H9 (cell line): ENCODE measurements at regions not wholly inside any gene's neighbourhood (a gene's known extent, or its start where the extent isn't known, plus 50 kb on each side); places are given as distances from the start of the nearest gene placed in this dataset.

Source experiments
- DNase-seq: peaks from one replicate; pipeline ENCODE4 v3.0.0-alpha.2; 2017
- H2AFZ ChIP-seq: one replicate; pipeline ENCODE4 v1.6.1; 2013; ENCODE audit warnings: mild to moderate bottlenecking, low read length, control low read depth, moderate library complexity
- H2AK5ac ChIP-seq: 2 replicates; pipeline ENCODE4 v1.6.1; 2013; ENCODE audit warnings: low read length, control low read depth, mixed read lengths; ENCODE audit not compliant: insufficient read length
- H2BK120ac ChIP-seq: one replicate; pipeline ENCODE4 v1.6.1; 2013; ENCODE audit warnings: low read depth, mild to moderate bottlenecking, low read length, control low read depth, inconsistent platforms; ENCODE audit not compliant: poor library complexity, severe bottlenecking
- H2BK12ac ChIP-seq: 2 replicates; pipeline ENCODE4 v1.6.1; 2013; ENCODE audit warnings: low read length, control low read depth, mixed read lengths, low read depth; ENCODE audit not compliant: insufficient read length
- H2BK15ac ChIP-seq: 2 replicates; pipeline ENCODE4 v1.6.1; 2013; ENCODE audit warnings: low read depth, low read length, control low read depth
- H2BK20ac ChIP-seq: one replicate; pipeline ENCODE4 v1.6.1; 2013; ENCODE audit warnings: low read depth, mild to moderate bottlenecking, low read length, control low read depth, inconsistent platforms; ENCODE audit not compliant: poor library complexity, severe bottlenecking
- H2BK5ac ChIP-seq: 2 replicates; pipeline ENCODE4 v1.6.1; 2013; ENCODE audit warnings: low read length, control low read depth, mixed read lengths; ENCODE audit not compliant: insufficient read length
- H3K14ac ChIP-seq: 2 replicates; pipeline ENCODE4 v1.6.1; 2013; ENCODE audit warnings: low read length, control low read depth; ENCODE audit not compliant: insufficient read depth
- H3K18ac ChIP-seq: 2 replicates; pipeline ENCODE4 v1.6.1; 2013; ENCODE audit warnings: low read depth, mild to moderate bottlenecking, mixed read lengths, low read length, control low read depth; ENCODE audit not compliant: insufficient read length
- H3K23ac ChIP-seq: 2 replicates; pipeline ENCODE4 v1.6.1; 2013; ENCODE audit warnings: low read length, control low read depth, mixed read lengths, low read depth; ENCODE audit not compliant: insufficient read length
- H3K23me2 ChIP-seq: 2 replicates; pipeline ENCODE4 v1.6.1; 2013; ENCODE audit warnings: low read depth, mild to moderate bottlenecking, mixed read lengths, low read length, control low read depth; ENCODE audit not compliant: insufficient read length, poor library complexity, severe bottlenecking
- H3K27ac ChIP-seq: 2 replicates; pipeline ENCODE4 v1.5.1; 2013; ENCODE audit warnings: low read length, control low read depth, mixed read lengths, low read depth; ENCODE audit not compliant: insufficient read length
- H3K27me3 ChIP-seq: 2 replicates; pipeline ENCODE4 v1.6.1; 2013; ENCODE audit warnings: low read length, control low read depth, inconsistent platforms; ENCODE audit not compliant: insufficient read depth
- H3K4ac ChIP-seq: 2 replicates; pipeline ENCODE4 v1.6.1; 2013; ENCODE audit warnings: low read depth, mild to moderate bottlenecking, control low read depth, inconsistent platforms, low read length, moderate library complexity
- H3K4me1 ChIP-seq: 2 replicates; pipeline ENCODE4 v1.6.1; 2013; ENCODE audit warnings: low read length, control low read depth, inconsistent platforms; ENCODE audit not compliant: insufficient read depth
- H3K4me2 ChIP-seq: 2 replicates; pipeline ENCODE4 v1.6.1; 2013; ENCODE audit warnings: low read length, control low read depth, mixed read lengths; ENCODE audit not compliant: insufficient read length, insufficient read depth
- H3K56ac ChIP-seq: 2 replicates; pipeline ENCODE4 v1.6.1; 2013; ENCODE audit warnings: low read depth, mild to moderate bottlenecking, mixed read lengths, low read length, control low read depth; ENCODE audit not compliant: insufficient read length
- H3K79me1 ChIP-seq: 2 replicates; pipeline ENCODE4 v1.6.1; 2013; ENCODE audit warnings: low read depth, mild to moderate bottlenecking, moderate library complexity, low read length, control low read depth, inconsistent platforms; ENCODE audit not compliant: insufficient read depth, poor library complexity, severe bottlenecking
- H3K79me2 ChIP-seq: 2 replicates; pipeline ENCODE4 v1.6.1; 2013; ENCODE audit warnings: low read length, control low read depth, inconsistent platforms; ENCODE audit not compliant: insufficient read depth
- H3K9ac ChIP-seq: 2 replicates; pipeline ENCODE4 v1.6.1; 2013; ENCODE audit warnings: low read length, control low read depth, mixed read lengths; ENCODE audit not compliant: insufficient read length; ENCODE audit errors: extremely low read depth
- H3K9me3 ChIP-seq: one replicate; pipeline ENCODE4 v1.6.1; 2013; ENCODE audit warnings: low read depth, low read length, inconsistent platforms; ENCODE audit not compliant: control insufficient read depth
- H3T11ph ChIP-seq: one replicate; pipeline ENCODE4 v1.6.1; 2013; ENCODE audit warnings: mild to moderate bottlenecking, low read length, control low read depth, inconsistent platforms
- H4K20me1 ChIP-seq: one replicate; pipeline ENCODE4 v1.6.1; 2013; ENCODE audit not compliant: control insufficient read depth, insufficient read length, insufficient read depth
- H4K5ac ChIP-seq: 2 replicates; pipeline ENCODE4 v1.6.1; 2013; ENCODE audit warnings: low read depth, mild to moderate bottlenecking, mixed read lengths, low read length, control low read depth; ENCODE audit not compliant: insufficient read length
- H4K8ac ChIP-seq: replicated peaks from 2 replicates; pipeline ENCODE4 v1.6.1; 2013; ENCODE audit warnings: low read length, control low read depth, mixed read lengths, low read depth; ENCODE audit not compliant: insufficient read length
- H4K91ac ChIP-seq: 2 replicates; pipeline ENCODE4 v1.6.1; 2013; ENCODE audit warnings: low read depth, mild to moderate bottlenecking, moderate library complexity, mixed read lengths, low read length, control low read depth; ENCODE audit not compliant: insufficient read length
- H3K27ac Mint-ChIP-seq, 3 experiments: 2 replicates in 2 of 3; 3 replicates in 1 of 3; pipeline ENCODE4 v1.8.0; 2020 to 2021; ENCODE audit warnings: mixed read lengths in 3 of 3, mild to moderate bottlenecking in 1 of 3, moderate library complexity in 1 of 3
- H3K27me3 Mint-ChIP-seq: 2 replicates; pipeline ENCODE4 v1.8.0; 2021; ENCODE audit warnings: low read depth, mild to moderate bottlenecking, moderate library complexity, mixed read lengths
- H3K36me3 Mint-ChIP-seq, 3 experiments: 2 replicates in 2 of 3; 3 replicates in 1 of 3; pipeline ENCODE4 v1.8.0; 2020 to 2021; ENCODE audit warnings: low read depth in 3 of 3, mixed read lengths in 3 of 3; ENCODE audit not compliant: insufficient read depth in 1 of 3
- H3K4me1 Mint-ChIP-seq, 2 experiments: 2 replicates each; pipeline ENCODE4 v1.8.0; 2020; ENCODE audit warnings: mixed read lengths in 2 of 2
- H3K4me3 Mint-ChIP-seq, 2 experiments: 2 replicates in 1 of 2; 3 replicates in 1 of 2; pipeline ENCODE4 v1.8.0; 2020 to 2021; ENCODE audit warnings: mild to moderate bottlenecking in 2 of 2, mixed read lengths in 2 of 2, moderate library complexity in 1 of 2
- H3K9me3 Mint-ChIP-seq, 2 experiments: 2 replicates in 1 of 2; 3 replicates in 1 of 2; pipeline ENCODE4 v1.8.0; 2020; ENCODE audit warnings: mild to moderate bottlenecking in 2 of 2, mixed read lengths in 2 of 2, moderate library complexity in 1 of 2
- WGBS: extraction: QIAGEN DNeasy Blood & Tissue Kit; methylation state at CpG from one replicate; pipeline ENCODE4 v1.1.7; 2013; ENCODE audit warnings: missing lambda C conversion rate, low lambda C conversion rate, mixed read lengths; ENCODE audit not compliant: insufficient read length; ENCODE audit errors: extremely low coverage; 5-methylcytosine and 5-hydroxymethylcytosine counted together
- TF ChIP-seq, protein P1 (sequence below): fragments of 200-600 bp; sonication (generic); conservative IDR thresholded peaks from 3 replicates; pipeline ENCODE4 v1.8.0; 2021; ENCODE audit warnings: antibody characterized with exemption, mild to moderate bottlenecking

DNA sequence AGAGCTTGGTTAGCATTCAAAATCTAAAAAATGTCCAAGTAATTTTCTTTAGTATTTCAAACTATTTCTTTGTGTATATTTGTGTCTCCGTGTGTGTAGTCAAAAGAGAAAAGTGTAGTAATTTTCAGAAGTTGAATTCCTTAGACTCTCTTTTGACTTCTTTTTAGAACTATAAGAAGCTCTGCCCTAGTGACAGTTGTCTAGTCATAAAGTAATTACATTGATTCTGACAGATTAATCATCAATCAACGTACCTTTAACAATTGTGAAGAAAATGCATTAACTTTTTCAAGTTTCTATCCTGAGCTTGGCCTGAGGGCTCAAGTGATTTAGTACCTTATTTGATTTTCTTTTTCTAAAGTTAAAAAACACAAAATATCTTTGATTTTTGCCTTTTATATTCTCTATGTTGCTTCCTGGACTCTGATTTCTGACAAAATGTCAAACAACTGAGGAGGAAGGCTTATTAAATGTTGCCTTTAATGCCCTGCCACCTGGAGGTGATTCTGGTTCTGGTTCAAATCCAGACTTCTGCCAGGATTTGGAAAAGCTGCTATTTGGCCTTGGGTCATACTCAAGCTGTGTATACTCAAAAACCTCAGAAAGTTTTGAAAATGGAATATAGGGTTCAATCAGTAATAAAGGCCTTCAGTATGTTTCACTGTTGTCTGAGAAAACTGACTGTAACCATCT, 653.6 kb downstream of the NSUN3 start:
- Histone ChIP-seq H3K56ac (no peak overlapping the region), H3K23ac (no peak overlapping the region), H3K79me2 (no peaks in the 10 kb centered on the region), H2AK5ac (no peak overlapping the region), H2BK12ac (no peak overlapping the region), H3K27ac (no peak overlapping the region), H3T11ph (no peak overlapping the region), H4K5ac (no peak overlapping the region), H3K79me1 (no peaks in the 10 kb centered on the region), H3K9me3 (no peaks in the 10 kb centered on the region), H2BK5ac (no peak overlapping the region), H2BK120ac (no peak overlapping the region), H3K4ac (no peak overlapping the region), H4K91ac (no peak overlapping the region), H3K4me2 (no peak overlapping the region), H4K8ac (no peak overlapping the region), H3K14ac (no peak overlapping the region), H3K23me2 (no peaks in the 10 kb centered on the region), H2BK20ac (no peak overlapping the region), H3K9ac (no peak overlapping the region), H4K20me1 (no peaks in the 10 kb centered on the region), H3K18ac (no peak overlapping the region), H2AFZ (no peak overlapping the region), H3K4me1 (no peaks in the 10 kb centered on the region), H3K27me3 (no peaks in the 10 kb centered on the region), H2BK15ac (no peak overlapping the region)
- TF ChIP-seq, protein P1, sequence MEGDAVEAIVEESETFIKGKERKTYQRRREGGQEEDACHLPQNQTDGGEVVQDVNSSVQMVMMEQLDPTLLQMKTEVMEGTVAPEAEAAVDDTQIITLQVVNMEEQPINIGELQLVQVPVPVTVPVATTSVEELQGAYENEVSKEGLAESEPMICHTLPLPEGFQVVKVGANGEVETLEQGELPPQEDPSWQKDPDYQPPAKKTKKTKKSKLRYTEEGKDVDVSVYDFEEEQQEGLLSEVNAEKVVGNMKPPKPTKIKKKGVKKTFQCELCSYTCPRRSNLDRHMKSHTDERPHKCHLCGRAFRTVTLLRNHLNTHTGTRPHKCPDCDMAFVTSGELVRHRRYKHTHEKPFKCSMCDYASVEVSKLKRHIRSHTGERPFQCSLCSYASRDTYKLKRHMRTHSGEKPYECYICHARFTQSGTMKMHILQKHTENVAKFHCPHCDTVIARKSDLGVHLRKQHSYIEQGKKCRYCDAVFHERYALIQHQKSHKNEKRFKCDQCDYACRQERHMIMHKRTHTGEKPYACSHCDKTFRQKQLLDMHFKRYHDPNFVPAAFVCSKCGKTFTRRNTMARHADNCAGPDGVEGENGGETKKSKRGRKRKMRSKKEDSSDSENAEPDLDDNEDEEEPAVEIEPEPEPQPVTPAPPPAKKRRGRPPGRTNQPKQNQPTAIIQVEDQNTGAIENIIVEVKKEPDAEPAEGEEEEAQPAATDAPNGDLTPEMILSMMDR, result peak; percentile 52
- no peak for DNase-seq
- H3K4me1 Mint-ChIP-seq, result no peaks in the 10 kb centered on the region
- no peaks in the 10 kb centered on the region for H3K27me3 Mint-ChIP-seq
- H3K27ac Mint-ChIP-seq, result no peak overlapping the region
- H3K9me3 Mint-ChIP-seq, result no peaks in the 10 kb centered on the region; a peak in 1 of 5 replicates
- no peaks in the 10 kb centered on the region for H3K36me3 Mint-ChIP-seq
- no peak overlapping the region for H3K4me3 Mint-ChIP-seq
- no CpG with 5 or more reads among the region's 2 CpGs for WGBS
